ENCODE measurements at regions not wholly inside any gene's neighbourhood (a gene's known extent, or its start where the extent isn't known, plus 50 kb on each side); places are given as distances from the start of the nearest gene placed in this dataset.

GRCh38 chr3:104987859-104988258, 378.9 kb upstream of the ALCAM start:
- TF ChIP-seq SRF (IDR thresholded peaks at IDR 0.05; ENCODE audit: low read depth, low read length), result no peak
- TF ChIP-seq RAD21 (IDR thresholded peaks at IDR 0.05 in 1 of 2, conservative IDR thresholded peaks at IDR 0.05 in 1 of 2; ENCODE audit: low read depth in 2 of 2, low read length in 2 of 2), result no peak; a peak in 1 of 4 replicates
- TF ChIP-seq MAFK (IDR thresholded peaks at IDR 0.05; ENCODE audit: low read depth, low read length), result no peak
- TF ChIP-seq CTCF (IDR thresholded peaks at IDR 0.05; ENCODE audit: control extremely low read depth in 1 of 3, insufficient read depth in 1 of 3, low read depth in 1 of 3, low read length in 3 of 3), result peak in 1 of 3 experiments; percentile 22; a peak in 2 of 4 replicates
